AG08395 (cell line): ENCODE measurements at regions not wholly inside any gene's neighbourhood (a gene's known extent, or its start where the extent isn't known, plus 50 kb on each side); places are given as distances from the start of the nearest gene placed in this dataset.

Experiments
- DNase-seq: peaks from one replicate; pipeline ENCODE4 v3.0.0; 2012; ENCODE audit warnings: mixed read lengths, low spot score

DNA sequence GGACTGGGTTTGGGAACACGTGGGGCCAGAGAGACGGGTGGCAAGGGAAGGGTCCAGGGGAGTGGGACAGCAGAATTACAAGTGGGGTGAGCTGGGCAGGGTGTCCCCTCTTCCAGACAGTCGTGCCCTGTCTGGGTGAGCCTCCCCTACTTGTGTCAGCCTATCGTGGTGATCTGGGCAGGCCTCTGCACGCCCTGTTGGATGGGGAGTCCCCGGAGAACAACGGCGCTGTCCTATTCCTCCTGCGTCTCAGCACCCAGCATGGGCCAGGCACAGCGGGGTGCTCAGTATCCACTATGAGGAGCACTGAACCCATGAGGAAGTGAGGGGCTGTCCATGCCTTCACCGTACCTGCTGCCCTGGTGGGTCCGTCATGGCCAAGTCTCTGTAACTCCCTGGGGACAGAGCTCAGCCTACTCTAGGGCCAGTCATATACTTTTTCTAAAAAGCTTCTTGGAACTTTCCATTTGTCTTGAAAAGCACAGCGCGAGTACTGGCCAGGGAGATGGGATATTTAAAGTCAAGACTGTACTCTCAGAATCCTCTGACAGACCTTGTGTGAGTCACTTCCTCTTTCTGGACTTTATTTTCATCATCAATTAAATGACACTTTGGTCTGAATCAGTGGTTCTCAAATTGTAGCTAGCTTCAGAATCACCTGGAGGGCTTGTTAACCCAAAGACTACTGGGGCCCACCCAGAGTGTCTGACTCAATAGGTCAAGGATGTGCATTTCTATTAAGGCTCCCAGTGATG, 81.7 kb upstream of the NECTIN1 start:
- no peak for DNase-seq

DNA sequence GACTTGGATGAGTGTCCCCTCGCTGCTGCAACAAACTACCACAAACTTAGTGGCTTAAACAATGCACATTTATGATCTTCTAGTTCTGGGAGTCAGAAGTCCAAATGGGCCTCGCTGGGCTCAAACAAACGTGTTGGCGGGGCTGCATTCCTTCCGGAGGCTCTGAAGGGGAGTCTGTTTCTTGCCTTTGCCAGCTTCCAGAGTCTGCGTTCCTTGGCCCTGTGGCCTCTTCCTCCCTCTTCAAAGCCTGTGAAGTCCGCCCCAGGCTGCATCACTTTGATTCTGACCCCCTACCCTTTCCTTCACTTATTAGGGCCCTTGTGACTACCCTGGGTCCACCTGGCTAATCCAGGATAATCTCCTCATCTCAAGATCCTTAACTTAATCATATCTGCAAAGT, 80.3 kb upstream of the NECTIN1 start:
- DNase-seq, result no peak

DNA sequence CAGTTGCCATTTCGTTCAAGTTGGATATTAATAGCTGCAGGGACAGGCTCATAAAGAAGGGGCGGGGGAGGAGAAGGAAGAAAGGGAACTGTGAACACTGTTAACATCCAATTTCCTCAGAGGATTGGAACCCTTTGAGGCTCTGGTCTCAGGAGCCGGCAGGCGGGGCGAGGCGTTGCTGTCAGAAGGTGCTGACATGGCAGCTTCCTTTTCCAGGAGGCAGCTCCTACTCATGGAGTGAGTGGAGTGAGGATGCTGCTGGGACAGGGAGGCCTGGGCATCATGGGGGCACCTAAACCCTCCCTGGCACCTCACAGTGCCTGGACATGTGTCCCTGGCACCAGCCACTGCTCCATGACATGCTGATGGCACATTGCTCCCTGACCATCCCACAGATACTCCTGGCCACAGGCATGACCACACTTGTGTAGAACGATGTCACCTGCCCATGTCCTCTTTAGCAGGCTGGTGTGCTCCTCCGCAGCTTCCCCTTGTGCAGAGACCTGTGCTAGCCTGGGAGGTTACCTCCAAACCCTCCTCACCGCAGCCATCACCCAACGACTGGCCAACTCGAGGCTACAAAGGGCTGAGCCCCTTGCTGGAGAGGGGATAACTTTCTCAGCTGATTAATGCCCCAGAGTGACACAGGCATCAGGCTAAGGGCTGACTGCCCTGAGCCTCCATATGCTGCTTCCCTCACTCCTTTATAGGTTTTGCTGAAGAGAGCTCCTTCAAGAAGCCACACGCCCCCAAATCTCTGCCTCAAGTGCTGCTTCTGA, 79.6 kb upstream of the NECTIN1 start:
- DNase-seq, result no peak

DNA sequence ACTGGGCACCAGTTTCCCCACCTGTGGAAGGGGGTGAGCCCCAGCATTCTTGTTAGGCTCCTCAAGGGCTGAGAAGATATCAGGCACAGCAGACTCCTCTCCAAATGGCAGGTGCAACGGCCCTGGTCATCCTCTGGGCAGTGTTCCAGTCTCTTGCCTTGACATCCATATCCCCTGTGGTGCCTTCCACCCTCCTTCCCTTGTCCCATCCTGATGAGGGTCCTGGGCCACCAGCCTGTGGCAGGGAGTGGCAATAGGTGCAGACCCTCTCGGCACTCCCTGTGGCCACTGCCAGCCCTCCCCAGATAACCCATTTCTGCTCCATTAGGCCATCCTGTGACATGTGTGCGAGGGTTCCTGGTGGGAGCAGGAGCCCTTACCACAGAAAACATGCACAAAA, 78.8 kb upstream of the NECTIN1 start:
- no peak for DNase-seq

DNA sequence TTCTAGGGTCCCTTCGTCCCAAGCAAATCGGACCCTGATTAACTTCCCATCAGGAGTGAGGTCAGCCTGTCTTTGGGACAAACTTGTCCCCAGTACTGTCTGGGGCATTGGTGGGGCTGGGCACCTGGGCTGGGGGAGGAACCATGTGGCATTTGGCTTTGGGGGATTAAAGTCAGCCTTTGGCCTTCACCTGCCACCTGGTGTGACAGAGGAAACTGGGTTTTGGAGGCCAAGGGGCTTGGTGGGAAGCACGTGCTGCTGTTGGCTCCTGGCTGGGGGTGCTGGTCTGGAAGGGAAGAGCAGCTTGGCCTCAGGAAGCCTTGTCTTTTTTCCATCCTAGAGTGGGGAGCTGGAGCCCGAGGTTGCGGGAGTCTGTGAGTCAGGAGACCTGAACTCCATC, 78.4 kb upstream of the NECTIN1 start:
- DNase-seq, result no peak

DNA sequence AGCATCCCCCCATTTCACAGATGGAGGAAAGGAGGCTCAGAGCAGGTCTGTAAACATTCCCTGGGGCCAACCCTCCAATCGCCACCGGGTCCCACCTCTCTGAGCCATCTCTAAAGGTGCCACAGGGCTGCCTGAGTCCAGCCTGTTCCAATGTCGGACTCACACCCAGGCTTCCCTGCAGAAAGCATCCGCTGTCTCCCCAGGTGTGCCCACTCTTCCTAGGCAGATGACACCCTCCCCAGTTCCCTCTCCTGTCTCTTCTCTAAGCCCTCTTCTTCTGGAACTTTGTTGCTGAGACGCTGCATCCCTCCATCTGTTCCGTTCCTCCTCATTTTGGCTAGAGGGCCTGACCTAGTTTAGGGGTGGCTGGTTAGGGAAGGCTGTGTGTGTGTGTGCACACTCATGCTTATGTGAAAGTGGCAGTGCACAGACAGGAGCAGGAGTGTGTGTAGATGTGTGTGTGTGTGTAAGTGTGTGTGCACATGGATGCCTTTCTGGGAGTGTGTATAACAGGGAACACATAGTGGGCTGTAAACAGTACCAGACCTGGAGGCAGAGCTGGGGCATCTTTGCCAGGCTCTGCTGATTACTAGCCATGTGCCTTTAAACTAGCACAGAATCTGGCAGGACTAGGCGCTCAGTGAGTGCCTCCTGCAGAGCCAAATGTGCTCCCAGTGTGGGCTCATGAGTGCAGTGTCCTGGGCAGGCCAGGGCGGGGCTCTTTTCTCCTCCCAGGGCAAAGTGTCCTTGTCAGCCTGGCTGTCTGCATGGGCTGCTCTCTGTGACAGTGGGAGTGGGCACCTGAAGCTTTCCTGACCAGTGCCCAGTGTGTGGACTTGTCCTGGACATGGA, 77.3 kb upstream of the NECTIN1 start:
- no peak for DNase-seq

DNA sequence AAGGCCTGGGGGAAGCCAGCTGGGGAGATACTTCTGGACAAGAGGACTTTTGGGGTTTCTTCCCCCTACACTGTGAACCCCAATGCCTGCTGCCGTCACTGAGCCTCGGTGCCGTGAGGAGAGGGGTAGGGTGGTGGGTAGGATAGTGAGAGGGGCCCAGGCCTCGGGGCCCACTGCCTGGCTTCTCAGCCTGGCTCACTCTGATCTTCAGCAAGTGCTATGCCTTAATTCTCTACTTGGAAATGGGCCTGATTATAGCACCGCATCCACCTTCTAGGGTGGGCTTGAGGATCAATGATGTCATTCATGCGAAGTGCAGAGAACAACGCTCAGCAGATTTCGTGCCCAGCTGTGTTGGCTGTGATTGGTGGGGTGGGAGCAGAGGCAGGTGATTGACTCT, 76.7 kb upstream of the NECTIN1 start:
- no peak for DNase-seq

DNA sequence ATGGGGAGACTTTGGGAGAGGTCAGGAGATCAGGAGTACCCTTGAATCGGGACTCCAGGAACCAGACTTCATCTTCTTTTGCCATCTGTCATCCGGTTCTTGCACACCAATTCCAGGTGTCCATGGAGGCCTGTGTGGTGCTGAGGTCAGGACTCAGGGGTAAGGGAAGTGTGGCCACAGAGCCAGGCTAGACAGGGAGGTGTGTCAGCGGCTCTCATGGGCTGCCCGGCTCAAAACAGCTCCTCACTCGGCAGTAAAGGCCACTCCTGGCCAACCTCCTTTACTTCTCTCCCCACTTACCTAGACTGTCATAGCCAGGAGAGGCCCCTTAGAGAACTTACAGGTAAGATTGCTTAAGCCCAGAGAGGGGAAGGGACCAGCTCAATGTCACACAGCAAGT, 75.7 kb upstream of the NECTIN1 start:
- DNase-seq, result no peak

DNA sequence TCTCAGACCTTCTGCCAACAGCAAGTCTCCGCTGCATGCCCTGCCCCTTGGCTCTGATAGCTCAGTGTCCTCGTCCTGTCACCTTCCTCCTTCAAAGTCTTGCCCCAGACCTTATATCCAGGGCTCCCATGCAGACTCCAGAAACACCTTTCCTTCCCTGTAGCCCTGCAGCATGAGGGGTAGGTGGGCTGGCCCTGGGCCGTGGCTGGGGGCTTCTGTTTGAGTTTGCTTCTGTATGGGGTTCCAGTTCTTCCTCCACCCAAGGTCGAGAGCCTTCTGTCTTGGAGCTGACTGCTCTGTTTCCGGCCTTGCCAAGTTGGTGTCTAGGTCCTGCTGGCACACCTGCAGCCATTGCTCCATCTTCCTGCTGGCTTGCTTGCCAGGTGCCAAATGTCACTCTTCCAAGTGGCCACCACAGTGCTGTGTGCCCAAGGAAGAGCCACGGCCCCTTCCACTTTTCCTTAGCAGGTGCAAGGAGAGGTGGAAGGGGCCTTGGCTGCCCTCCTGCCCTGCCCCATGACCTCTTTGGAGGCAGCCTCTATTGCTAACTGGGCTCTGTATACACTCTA, 74.8 kb upstream of the NECTIN1 start:
- DNase-seq, result no peak

DNA sequence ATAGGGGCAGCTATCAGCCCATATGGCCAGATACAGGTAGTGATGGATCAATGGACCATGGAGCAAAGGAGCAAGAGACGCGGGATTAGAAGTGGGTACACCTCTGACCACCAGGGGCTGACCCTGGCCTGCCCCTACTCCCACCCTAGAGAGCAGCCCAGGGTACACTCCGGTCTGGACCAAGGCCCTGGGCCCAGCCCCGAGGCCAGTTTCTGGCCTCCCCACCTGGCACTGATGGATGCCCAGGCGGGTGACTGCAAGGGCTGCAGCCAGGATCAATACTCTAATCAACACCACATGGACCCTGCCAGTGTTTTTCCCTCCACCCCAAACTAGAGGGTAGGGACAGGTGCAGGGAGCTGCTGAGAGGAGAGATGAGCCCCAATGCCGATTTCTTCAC, 74.1 kb upstream of the NECTIN1 start:
- no peak for DNase-seq

DNA sequence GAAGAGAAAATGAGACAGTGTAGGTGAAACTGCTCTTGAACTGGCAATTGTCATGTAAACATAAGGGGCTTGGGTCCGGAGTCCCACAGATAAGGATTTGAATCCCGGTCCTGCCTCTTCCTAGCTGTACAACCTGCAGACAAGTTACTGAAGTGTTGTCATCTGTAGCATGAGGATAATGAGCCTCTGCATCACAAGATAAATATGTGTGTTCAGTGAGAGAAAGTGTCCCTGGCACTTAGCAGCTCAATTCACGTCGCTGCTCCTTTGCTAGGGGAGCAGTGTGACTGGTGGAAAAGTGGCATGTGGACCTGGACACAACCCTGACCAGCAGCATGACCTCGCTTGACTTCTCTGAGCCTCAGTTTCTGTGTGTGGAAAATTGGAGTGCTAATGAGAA, 73.7 kb upstream of the NECTIN1 start:
- DNase-seq, result no peak

DNA sequence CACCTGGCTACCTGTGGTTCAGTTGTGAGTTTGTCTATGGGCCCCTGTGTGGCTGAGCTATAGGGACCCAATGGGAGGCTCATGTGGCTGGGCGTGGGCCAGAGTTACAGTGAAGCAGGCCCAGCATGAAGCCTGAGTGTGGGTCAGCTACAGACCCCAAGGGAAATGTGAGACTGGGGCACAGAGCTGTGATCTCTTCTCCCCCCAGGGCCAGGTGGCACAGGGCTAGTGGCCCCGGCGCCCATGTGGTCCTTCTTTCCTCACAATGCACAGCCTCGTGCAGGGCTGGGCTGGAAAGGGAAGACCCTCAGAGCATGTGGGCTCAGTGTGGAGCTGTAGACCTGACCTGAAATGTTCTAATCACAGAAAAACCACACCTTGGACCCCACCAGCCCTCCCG, 71.6 kb upstream of the NECTIN1 start:
- DNase-seq, result no peak

DNA sequence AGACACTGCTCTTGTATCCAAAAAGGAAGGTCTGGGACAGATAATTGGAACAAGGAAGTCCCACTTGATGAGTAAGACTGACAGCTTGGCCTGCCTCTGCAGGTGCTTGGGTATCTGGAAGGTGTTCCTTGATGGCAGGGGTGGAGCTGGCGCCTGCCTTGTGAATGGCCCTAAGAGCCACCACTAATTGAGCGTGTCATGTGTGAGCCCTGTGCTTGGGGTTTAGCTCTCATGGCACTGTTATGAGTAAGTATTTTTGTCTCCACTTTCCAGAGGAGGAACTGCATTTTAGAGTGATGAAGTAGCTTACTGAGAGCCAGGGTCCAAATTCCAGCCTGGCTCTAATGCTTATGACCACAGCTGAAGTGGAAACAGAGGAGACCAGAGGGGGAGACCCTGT, 71.2 kb upstream of the NECTIN1 start:
- DNase-seq, result no peak

DNA sequence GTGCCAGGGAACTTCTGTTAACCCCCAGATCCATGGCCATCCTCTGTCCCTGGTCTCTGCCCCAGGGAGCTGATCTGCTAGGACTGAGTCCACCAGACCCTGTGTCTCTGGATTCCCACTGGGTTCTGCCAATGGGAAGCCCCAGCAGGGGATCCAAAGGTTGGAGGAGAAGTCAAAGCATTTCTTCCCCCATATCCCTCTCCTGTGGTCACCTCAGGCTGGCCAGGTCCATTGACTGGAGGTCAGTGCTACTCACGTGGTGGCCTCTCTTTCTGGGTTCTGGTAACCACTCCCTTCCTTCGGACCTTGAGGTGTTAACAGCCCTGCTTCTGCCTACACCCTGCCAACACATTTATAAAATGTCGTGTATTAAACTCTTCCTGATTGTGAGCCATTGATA, 69.7 kb upstream of the NECTIN1 start:
- DNase-seq, result no peak

DNA sequence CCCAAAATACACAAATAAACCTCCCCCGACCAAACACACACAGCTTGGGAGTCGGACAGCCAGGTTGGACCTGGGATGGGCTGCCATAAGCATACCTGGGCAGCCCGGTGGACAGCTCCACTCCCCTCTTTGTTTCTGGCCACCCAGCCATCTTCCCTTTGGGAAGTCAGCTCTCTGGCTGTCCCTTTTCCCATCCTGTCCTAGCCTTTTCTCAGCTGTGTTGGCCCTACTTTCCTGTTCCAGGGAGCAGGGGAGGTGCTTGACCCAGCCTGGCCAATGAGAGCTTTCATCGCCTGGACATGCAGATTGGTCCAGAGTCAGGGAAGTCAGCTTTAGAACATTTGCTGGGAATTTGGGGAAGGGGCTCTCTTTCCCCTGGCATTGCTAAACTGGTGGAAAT, 68.7 kb upstream of the NECTIN1 start:
- no peak for DNase-seq

DNA sequence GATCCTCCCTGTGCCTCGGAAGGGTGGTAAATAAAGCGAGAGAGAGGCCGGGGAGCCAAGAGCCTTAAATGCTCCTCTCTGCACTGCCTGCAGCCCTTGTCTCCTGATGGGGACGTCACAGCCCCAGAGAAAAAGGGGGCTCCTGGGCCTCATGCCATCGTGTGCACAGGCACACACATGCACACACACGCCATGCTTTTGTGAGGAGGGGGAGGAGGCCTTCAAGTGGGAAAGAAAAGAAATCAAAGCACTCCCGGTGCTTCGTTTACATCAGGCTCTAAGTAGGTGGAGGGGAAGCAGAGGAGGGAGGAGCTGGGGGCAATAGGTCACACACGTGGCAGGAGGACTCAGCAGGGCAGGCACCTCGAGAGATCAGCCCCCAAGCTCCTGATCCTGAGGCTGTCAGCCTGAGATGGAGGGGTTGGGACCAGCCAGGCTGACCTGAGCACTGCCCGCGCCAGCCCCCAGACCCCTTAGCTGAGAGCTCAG, 68.2 kb upstream of the NECTIN1 start:
- DNase-seq, result no peak

DNA sequence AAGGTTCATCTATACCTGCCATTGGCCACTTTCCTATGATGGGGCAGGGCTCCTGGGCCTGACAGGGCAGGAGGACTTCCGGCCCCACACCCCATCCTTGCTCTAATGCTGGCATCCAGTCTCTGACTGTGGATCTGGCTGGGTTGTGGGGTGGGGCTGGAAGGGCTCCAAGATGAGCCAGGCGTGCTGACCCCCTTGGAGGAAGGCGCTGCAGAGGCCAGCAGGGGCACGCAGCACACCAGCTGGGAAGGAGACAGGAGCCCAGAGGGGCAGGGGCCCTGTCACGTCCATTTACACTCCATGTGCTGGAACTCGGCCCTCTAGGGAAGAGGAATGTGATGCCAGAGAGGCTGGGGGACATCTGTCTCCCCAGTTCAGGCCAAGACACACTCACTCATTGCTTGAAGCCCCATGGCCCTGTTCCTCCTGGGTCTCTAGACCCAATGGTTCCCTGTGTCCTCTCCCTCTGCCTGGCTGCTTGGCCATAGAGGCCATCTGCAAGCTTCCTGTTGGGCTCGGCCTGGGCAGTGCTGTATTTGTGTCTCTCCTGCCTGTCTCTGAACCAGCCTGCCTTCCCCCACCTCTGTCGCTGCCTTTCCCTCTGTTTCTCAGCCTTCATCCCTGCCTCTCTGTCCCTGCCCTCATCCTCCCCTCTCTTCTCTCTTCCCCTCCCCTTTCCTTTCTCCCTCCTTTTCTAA, 67.5 kb upstream of the NECTIN1 start:
- DNase-seq, result no peak

DNA sequence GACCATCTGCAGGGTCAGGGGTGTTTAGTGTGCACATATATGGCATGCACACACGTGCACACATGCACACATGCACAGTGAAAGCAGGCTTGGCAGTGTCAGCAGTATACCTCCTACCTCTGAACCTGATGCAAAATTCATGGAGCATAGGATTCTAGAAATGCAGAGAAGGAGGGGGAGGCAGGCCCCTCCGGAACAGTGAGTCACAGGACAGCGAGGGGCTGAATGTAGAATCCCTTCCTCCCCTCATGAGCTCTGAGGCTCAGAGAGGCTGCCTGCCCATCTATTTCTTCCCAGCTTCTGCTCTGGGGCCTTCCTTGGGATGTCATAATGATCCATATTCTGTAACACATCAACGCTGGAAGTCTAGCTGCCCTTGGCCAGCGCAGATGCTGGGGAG, 66.7 kb upstream of the NECTIN1 start:
- no peak for DNase-seq

DNA sequence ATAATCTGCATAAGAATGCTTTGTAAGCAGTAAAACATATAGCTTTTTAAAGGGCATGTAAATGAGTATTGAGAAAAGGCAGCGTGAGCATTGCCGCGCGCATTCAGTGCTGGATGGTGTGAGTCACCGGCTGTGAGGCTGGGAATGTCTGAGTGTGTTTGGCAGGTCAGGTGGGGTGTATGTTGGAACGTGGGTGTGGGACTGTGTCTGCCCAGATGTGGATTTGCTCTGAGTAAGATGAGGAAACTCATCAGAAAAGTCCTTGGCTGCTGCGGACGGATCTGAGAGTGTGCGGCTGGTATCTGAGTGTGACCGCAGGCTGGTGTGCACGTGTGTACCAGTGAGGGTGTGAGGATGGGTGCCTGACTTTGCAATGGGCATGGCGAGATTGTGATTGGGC, 66.2 kb upstream of the NECTIN1 start:
- peak; percentile 41 for DNase-seq

DNA sequence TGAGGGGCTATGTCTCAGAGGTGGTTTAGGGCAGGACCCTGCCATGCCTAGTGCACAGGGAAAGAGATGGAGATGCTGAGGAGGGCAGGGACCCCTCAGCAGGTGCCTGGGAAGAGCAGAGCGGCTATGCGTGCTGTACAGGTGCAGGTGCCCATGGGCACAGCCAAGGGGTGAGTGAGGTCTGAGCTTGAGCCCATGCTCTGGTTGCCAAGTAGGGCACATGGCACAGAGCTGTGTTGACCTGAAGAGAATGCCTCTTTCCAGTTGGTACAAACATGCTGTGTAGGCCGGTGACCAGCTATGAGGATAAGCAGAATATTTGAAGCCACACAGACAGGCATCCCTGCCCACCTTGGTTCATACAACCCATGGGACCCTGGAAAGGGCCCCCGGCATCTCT, 65.8 kb upstream of the NECTIN1 start:
- DNase-seq, result no peak

DNA sequence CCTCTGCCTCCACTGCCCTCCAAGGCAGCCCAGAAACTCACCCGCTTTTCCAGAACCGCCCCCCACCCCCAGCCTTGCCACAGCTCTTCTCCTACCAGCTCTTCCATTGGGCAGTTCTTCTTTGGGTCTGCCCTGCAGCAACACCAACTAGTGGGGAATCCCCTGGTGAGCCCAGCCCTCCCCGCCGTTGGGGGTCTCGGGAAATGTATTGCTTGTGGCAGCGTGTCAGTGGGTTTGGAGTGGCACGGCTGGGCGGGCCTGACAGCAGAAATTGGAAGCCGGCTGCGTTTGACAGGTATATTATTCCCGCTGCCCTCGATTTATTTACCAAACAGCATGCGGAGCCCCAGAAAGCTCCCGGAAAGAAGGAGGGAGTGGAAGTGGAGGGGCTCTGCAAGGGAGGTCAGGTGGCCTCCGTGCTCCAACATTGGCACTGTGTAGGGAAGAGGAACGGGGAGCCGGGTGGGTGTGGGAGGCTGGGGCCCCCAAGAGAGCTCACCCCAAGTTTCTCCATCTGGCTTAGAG, 65.2 kb upstream of the NECTIN1 start:
- DNase-seq, result no peak
